HEK293T (cell line): ENCODE measurements at regions not wholly inside any gene's neighbourhood (a gene's known extent, or its start where the extent isn't known, plus 50 kb on each side); places are given as distances from the start of the nearest gene placed in this dataset.

Experiments used
- BHLHE40 ChIP-seq: fragments of 450-650 bp; IDR thresholded peaks from 2 replicates; pipeline ENCODE4 v1.6.1; 2016; ENCODE audit warnings: mild to moderate bottlenecking, moderate library complexity, borderline replicate concordance
- NFRKB ChIP-seq: fragments of 450-650 bp; IDR thresholded peaks from 2 replicates; pipeline ENCODE4 v1.6.1; 2016; ENCODE audit warnings: mild to moderate bottlenecking, moderate library complexity
- ZNF384 ChIP-seq: fragments of 450-650 bp; IDR thresholded peaks from 2 replicates; pipeline ENCODE4 v1.6.1; 2016

DNA sequence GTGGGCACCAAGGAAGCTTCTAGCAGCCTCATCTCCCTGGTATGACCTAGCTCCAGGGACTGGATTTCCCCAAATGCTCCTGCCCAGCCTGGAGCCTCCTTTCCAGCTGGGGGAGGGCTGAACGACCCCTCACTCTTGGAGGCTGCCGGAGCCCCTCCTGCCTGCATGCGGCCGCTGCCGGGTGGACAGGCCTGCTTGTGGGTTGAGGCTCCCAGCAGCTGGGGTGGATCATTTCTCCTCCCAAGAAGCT, 213.6 kb downstream of the SEC14L1 start:
- TF ChIP-seq NFRKB = no peak
- no peak for TF ChIP-seq ZNF384
- no peak for TF ChIP-seq BHLHE40
